Mucosa of rectum (tissue), 2 donors: ENCODE measurements at regions not wholly inside any gene's neighbourhood (a gene's known extent, or its start where the extent isn't known, plus 50 kb on each side); places are given as distances from the start of the nearest gene placed in this dataset.

Experiments
- H3K27ac ChIP-seq, 2 donors: one replicate each; pipeline ENCODE4 v1.7.0; 2013; ENCODE audit warnings: inconsistent platforms in 2 of 2, low read depth in 2 of 2, low read length in 2 of 2
- H3K27me3 ChIP-seq, 2 donors: one replicate each; pipeline ENCODE4 v1.7.0; 2013; ENCODE audit warnings: low read length in 2 of 2; ENCODE audit not compliant: control insufficient read depth in 2 of 2, insufficient read depth in 2 of 2
- H3K36me3 ChIP-seq, 2 donors: one replicate each; pipeline ENCODE4 v1.7.0; 2013; ENCODE audit warnings: low read length in 2 of 2; ENCODE audit not compliant: control insufficient read depth in 2 of 2, insufficient read depth in 2 of 2
- H3K4me1 ChIP-seq, 2 donors: one replicate each; pipeline ENCODE4 v1.7.0; 2013; ENCODE audit warnings: low read length in 2 of 2, mild to moderate bottlenecking in 1 of 2; ENCODE audit not compliant: control insufficient read depth in 2 of 2, insufficient read depth in 2 of 2
- H3K4me3 ChIP-seq, 2 donors: one replicate each; pipeline ENCODE4 v1.7.0; 2013; ENCODE audit warnings: low read length in 2 of 2
- H3K9ac ChIP-seq, 2 donors: one replicate each; pipeline ENCODE4 v1.7.0; 2013; ENCODE audit warnings: low read length in 2 of 2, low read depth in 1 of 2, mild to moderate bottlenecking in 1 of 2
- H3K9me3 ChIP-seq, 2 donors: one replicate each; pipeline ENCODE4 v1.7.0; 2013; ENCODE audit warnings: low read length in 2 of 2; ENCODE audit not compliant: control insufficient read depth in 2 of 2
- donor health status: healthy.
- donor health status: Normal muscosa, but diverticular disease.

- Histone ChIP-seq H3K4me3 (no peak overlapping the region), H3K36me3 (no peaks in the 10 kb centered on the region), H3K4me1 (peaks cover 4 to 14% of the 10 kb centered on the region in 2 donors), H3K9ac (no peak overlapping the region), H3K27me3 (no peaks in the 10 kb centered on the region), H3K27ac (no peak overlapping the region), H3K9me3 (no peaks in the 10 kb centered on the region)
Measured at GRCh38 chr2:15701341-15701907, 109.8 kb downstream of the DDX1 start.

DNA sequence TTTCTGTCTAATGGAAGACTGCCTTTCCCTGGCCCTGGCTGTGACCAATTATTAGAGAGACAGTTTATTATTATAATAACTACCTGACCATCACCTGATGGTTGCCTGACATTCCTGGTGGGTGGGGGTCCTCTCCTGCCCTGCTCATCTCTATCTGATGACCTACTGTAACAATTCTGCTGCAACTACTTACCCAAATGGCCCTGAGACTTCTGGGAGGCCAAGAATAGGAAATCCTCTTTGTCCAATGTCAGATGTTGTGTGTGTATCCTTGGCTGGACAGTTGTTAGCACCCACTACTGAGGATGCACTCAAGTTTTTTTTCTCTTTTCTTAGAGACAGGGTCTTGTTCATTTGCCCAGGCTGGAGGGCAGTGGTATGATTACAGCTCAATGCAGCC, 110.3 kb downstream of the DDX1 start:
- Histone ChIP-seq H3K4me3 (no peak overlapping the region), H3K27me3 (no peaks in the 10 kb centered on the region), H3K9ac (no peak overlapping the region), H3K27ac (no peak overlapping the region), H3K36me3 (no peaks in the 10 kb centered on the region), H3K9me3 (no peaks in the 10 kb centered on the region), H3K4me1 (peaks cover 4 to 14% of the 10 kb centered on the region in 2 donors)

DNA sequence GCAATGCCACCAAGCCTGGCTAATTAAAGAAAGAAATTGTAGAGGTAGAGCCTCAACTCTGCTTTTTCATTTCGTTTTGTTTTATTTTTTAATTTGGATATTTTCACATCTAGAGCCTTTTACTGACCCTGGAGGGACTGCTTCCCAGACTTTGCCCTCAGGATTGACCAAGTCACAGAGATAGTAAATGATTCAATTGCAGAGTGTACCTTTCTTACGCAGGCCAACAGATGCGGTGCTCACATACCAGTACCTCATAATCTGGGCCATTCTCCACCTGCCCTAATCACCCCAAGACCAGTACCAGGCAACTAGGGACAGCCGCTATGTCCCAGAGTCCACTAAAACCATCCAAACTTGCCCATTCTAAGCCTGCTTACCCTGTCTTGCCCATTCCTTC, 110.8 kb downstream of the DDX1 start:
- H3K9me3 ChIP-seq = no peaks in the 10 kb centered on the region
- H3K4me1 ChIP-seq = peaks cover 4 to 14% of the 10 kb centered on the region in 2 donors
- no peak overlapping the region for H3K4me3 ChIP-seq
- H3K27ac ChIP-seq = no peak overlapping the region
- no peak overlapping the region for H3K9ac ChIP-seq
- H3K36me3 ChIP-seq = no peaks in the 10 kb centered on the region
- H3K27me3 ChIP-seq = no peaks in the 10 kb centered on the region

DNA sequence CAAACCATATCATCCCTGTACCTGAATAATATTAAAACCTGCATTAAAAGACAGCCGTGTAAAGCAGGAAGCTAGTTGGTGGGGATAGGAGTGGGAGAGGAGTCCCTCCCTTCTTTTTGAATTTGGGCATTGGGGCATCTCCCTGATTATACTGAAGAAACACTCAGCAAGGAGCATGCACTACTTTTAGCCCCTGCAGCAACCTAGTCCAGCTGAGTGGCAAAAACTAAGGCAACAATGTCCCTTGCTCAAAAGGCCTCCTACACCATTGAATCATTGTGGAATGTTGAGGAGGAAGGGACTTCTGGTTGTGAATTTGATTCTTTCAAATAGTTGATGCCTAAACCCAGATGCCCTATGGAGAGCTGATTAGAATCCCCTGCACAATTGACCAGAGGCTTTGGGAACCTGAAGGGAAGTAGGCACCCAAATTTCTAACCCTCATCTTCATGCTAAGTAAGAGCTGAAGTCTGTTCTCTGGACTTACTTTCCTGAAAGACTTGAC, 111.7 kb downstream of the DDX1 start:
- H3K27me3 ChIP-seq = no peaks in the 10 kb centered on the region
- H3K27ac ChIP-seq = no peak overlapping the region
- no peak overlapping the region for H3K9ac ChIP-seq
- H3K4me3 ChIP-seq = no peak overlapping the region
- H3K9me3 ChIP-seq = no peaks in the 10 kb centered on the region
- H3K4me1 ChIP-seq = peaks cover 4 to 14% of the 10 kb centered on the region in 2 donors
- H3K36me3 ChIP-seq = no peaks in the 10 kb centered on the region

- H3K36me3 ChIP-seq = no peaks in the 10 kb centered on the region
- no peak overlapping the region for H3K9ac ChIP-seq
- H3K4me3 ChIP-seq = no peak overlapping the region
- peaks cover 4 to 14% of the 10 kb centered on the region in 2 donors for H3K4me1 ChIP-seq
- H3K27ac ChIP-seq = peak overlapping the region in 1 of 2 donors; percentile 13
- no peaks in the 10 kb centered on the region for H3K9me3 ChIP-seq
- no peaks in the 10 kb centered on the region for H3K27me3 ChIP-seq
Measured at GRCh38 chr2:15704086-15704787, 112.6 kb downstream of the DDX1 start.

- Histone ChIP-seq H3K9me3 (no peaks in the 10 kb centered on the region), H3K4me3 (no peak overlapping the region), H3K36me3 (no peaks in the 10 kb centered on the region), H3K4me1 (peaks cover 4 to 14% of the 10 kb centered on the region in 2 donors), H3K27ac (no peak overlapping the region), H3K27me3 (no peaks in the 10 kb centered on the region), H3K9ac (no peak overlapping the region)
Measured at GRCh38 chr2:15704788-15705115, 113.1 kb downstream of the DDX1 start.

DNA sequence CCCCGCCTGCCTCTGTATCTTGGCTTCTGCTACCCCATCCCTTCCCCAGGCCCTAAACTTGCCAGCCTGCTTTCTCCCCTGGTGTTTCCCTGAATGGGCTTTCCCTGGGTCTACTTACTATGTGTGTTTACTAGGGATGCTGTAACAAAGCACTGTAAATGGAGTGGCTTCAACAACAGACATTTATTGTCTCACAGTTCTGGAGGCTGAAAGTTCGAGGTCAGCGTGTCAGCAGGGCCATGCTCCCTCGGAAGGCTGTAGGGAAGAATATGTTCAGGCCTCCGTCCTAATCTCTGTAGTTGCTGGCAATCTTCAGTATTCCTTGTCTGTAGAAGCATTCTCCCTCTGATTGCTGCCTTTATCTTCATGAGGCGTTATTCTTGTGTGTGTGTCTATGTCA, 113.6 kb downstream of the DDX1 start:
- Histone ChIP-seq H3K36me3 (no peaks in the 10 kb centered on the region), H3K27ac (no peak overlapping the region), H3K4me3 (no peak overlapping the region), H3K4me1 (peaks cover 3 to 13% of the 10 kb centered on the region in 2 donors), H3K27me3 (no peaks in the 10 kb centered on the region), H3K9ac (no peak overlapping the region), H3K9me3 (no peaks in the 10 kb centered on the region)

GRCh38 chr2:15705839-15706386, 114.2 kb downstream of the DDX1 start:
- no peaks in the 10 kb centered on the region for H3K36me3 ChIP-seq
- H3K9ac ChIP-seq = no peak overlapping the region
- peaks cover 2 to 7% of the 10 kb centered on the region in 2 donors for H3K4me1 ChIP-seq
- no peaks in the 10 kb centered on the region for H3K27me3 ChIP-seq
- H3K4me3 ChIP-seq = no peak overlapping the region
- no peaks in the 10 kb centered on the region for H3K9me3 ChIP-seq
- H3K27ac ChIP-seq = no peak overlapping the region

DNA sequence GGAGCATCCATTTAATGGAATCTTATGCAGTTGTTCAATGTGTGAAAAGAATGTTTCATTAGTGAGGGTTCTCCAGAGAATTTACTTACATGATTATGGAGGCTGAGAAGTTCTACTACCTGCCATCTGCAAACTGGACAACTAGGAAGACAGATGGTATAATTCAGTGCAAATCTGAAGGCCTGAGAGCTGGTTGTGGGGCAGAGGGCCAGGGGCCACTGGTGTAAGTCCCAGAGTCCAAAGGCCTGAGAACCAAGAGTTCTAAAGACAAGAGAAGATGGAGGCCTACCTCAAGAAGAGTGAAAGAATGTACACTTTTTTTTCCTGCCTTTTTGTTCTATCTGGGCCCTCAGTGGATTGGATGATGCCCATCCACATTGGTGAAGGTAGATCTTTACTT, 114.8 kb downstream of the DDX1 start:
- H3K27me3 ChIP-seq = no peaks in the 10 kb centered on the region
- no peak overlapping the region for H3K9ac ChIP-seq
- no peaks in the 10 kb centered on the region for H3K36me3 ChIP-seq
- no peak overlapping the region for H3K27ac ChIP-seq
- peaks cover 2% of the 10 kb centered on the region in 2 donors for H3K4me1 ChIP-seq
- no peak overlapping the region for H3K4me3 ChIP-seq
- H3K9me3 ChIP-seq = no peaks in the 10 kb centered on the region

- no peak overlapping the region for H3K4me3 ChIP-seq
Measured at GRCh38 chr2:15706986-15707632, 115.4 kb downstream of the DDX1 start.

More at GRCh38 chr2:15706986-15707632, 115.4 kb downstream of the DDX1 start:
- no peaks in the 10 kb centered on the region for H3K27me3 ChIP-seq
- no peak overlapping the region for H3K27ac ChIP-seq
- H3K9ac ChIP-seq = no peak overlapping the region
- no peaks in the 10 kb centered on the region for H3K36me3 ChIP-seq
- H3K9me3 ChIP-seq = no peaks in the 10 kb centered on the region
- H3K4me1 ChIP-seq = peaks cover 0 to 2% of the 10 kb centered on the region in 2 donors
